ENCODE measurements at regions not wholly inside any gene's neighbourhood (a gene's known extent, or its start where the extent isn't known, plus 50 kb on each side); places are given as distances from the start of the nearest gene placed in this dataset.

GRCh38 chr9:29969408-29969807 lies 2396.1 kb upstream of the C9orf72 start:
- no peaks in the 10 kb centered on the region for H3K27me3 Mint-ChIP-seq
- no peaks in the 10 kb centered on the region for H3K36me3 Mint-ChIP-seq (ENCODE audit: low read depth)
- H3K27ac Mint-ChIP-seq = no peak overlapping the region
- intact Hi-C loops (cut with micrococcal nuclease) = no loop called here
- no peak for DNase-seq
- H3K9me3 Mint-ChIP-seq = no peaks in the 10 kb centered on the region
- H3K4me1 Mint-ChIP-seq = no peaks in the 10 kb centered on the region
- no peak overlapping the region for H3K4me3 Mint-ChIP-seq

GRCh38 chr9:29969856-29970647 lies 2396.8 kb upstream of the C9orf72 start:
- intact Hi-C loops (cut with micrococcal nuclease) = no loop called here
- H3K9me3 Mint-ChIP-seq = no peaks in the 10 kb centered on the region
- no peak overlapping the region for H3K4me3 Mint-ChIP-seq

GRCh38 chr9:29974197-29974596 lies 2400.9 kb upstream of the C9orf72 start:
- intact Hi-C loops (cut with micrococcal nuclease) = no loop called here
- DNase-seq = no peak
- no peak overlapping the region for H3K4me3 Mint-ChIP-seq
- H3K27me3 Mint-ChIP-seq = no peaks in the 10 kb centered on the region
- no peak overlapping the region for H3K27ac Mint-ChIP-seq
- H3K4me1 Mint-ChIP-seq = no peaks in the 10 kb centered on the region
- no peaks in the 10 kb centered on the region for H3K9me3 Mint-ChIP-seq
- no peaks in the 10 kb centered on the region for H3K36me3 Mint-ChIP-seq (ENCODE audit: low read depth)

More at GRCh38 chr9:29969856-29970647, 2396.8 kb upstream of the C9orf72 start:
- H3K27me3 Mint-ChIP-seq = no peaks in the 10 kb centered on the region
- no peaks in the 10 kb centered on the region for H3K36me3 Mint-ChIP-seq (ENCODE audit: low read depth)
- DNase-seq = no peak
- no peak overlapping the region for H3K27ac Mint-ChIP-seq
- H3K4me1 Mint-ChIP-seq = no peaks in the 10 kb centered on the region

- Mint-ChIP-seq H3K27me3 (no peaks in the 10 kb centered on the region), H3K4me3 (no peak overlapping the region), H3K4me1 (no peaks in the 10 kb centered on the region), H3K9me3 (no peaks in the 10 kb centered on the region), H3K27ac (no peak overlapping the region), H3K36me3 (ENCODE audit: low read depth) (no peaks in the 10 kb centered on the region)
- DNase-seq = no peak
- intact Hi-C loops (cut with micrococcal nuclease) = no loop called here
Measured at GRCh38 chr9:29976981-29977380, 2403.7 kb upstream of the C9orf72 start.

- intact Hi-C loops (cut with micrococcal nuclease) = no loop called here
- H3K9me3 Mint-ChIP-seq = no peaks in the 10 kb centered on the region
- DNase-seq = no peak
- no peaks in the 10 kb centered on the region for H3K27me3 Mint-ChIP-seq
- H3K4me3 Mint-ChIP-seq = no peak overlapping the region
- H3K4me1 Mint-ChIP-seq = no peaks in the 10 kb centered on the region
- no peaks in the 10 kb centered on the region for H3K36me3 Mint-ChIP-seq (ENCODE audit: low read depth)
- no peak overlapping the region for H3K27ac Mint-ChIP-seq
Measured at GRCh38 chr9:29981013-29981412, 2403.4 kb upstream of the ACO1 start.

GRCh38 chr9:29999645-30000044 lies 2384.8 kb upstream of the ACO1 start:
- Mint-ChIP-seq H3K9me3 (peaks cover 10% of the 10 kb centered on the region), H3K27ac (no peak overlapping the region), H3K36me3 (ENCODE audit: low read depth) (no peaks in the 10 kb centered on the region), H3K27me3 (no peaks in the 10 kb centered on the region), H3K4me1 (no peaks in the 10 kb centered on the region), H3K4me3 (no peak overlapping the region)
- intact Hi-C loops (cut with micrococcal nuclease) = no loop called here
- DNase-seq = no peak

- no peak overlapping the region for H3K4me3 Mint-ChIP-seq
- H3K36me3 Mint-ChIP-seq (ENCODE audit: low read depth) = no peaks in the 10 kb centered on the region
- no peak overlapping the region for H3K27ac Mint-ChIP-seq
- no peaks in the 10 kb centered on the region for H3K4me1 Mint-ChIP-seq
- DNase-seq = no peak
- no peaks in the 10 kb centered on the region for H3K27me3 Mint-ChIP-seq
- intact Hi-C loops (cut with micrococcal nuclease) = loop anchor here (10.0 kb wide), 1 partner anchor 64 kb away; no protein-coding TSS in a partner anchor
- no peaks in the 10 kb centered on the region for H3K9me3 Mint-ChIP-seq
Measured at GRCh38 chr9:30010691-30011090, 2373.8 kb upstream of the ACO1 start.

GRCh38 chr9:30012622-30013021 lies 2371.8 kb upstream of the ACO1 start:
- no peak overlapping the region for H3K27ac Mint-ChIP-seq
- H3K4me3 Mint-ChIP-seq = no peak overlapping the region
- no peaks in the 10 kb centered on the region for H3K9me3 Mint-ChIP-seq
- intact Hi-C loops (cut with micrococcal nuclease) = loop anchor here (10.0 kb wide), 1 partner anchor 62 kb away; no protein-coding TSS in a partner anchor
- H3K27me3 Mint-ChIP-seq = no peaks in the 10 kb centered on the region
- no peaks in the 10 kb centered on the region for H3K36me3 Mint-ChIP-seq (ENCODE audit: low read depth)
- no peaks in the 10 kb centered on the region for H3K4me1 Mint-ChIP-seq
- no peak for DNase-seq

GRCh38 chr9:30015073-30015472 lies 2369.4 kb upstream of the ACO1 start:
- no peak overlapping the region for H3K4me3 Mint-ChIP-seq

GRCh38 chr9:30020161-30020560 lies 2364.3 kb upstream of the ACO1 start:
- Mint-ChIP-seq H3K27ac (no peak overlapping the region), H3K36me3 (ENCODE audit: low read depth) (no peaks in the 10 kb centered on the region), H3K27me3 (no peaks in the 10 kb centered on the region), H3K4me1 (no peaks in the 10 kb centered on the region), H3K4me3 (no peak overlapping the region), H3K9me3 (no peaks in the 10 kb centered on the region)
- intact Hi-C loops (cut with micrococcal nuclease) = no loop called here
- no peak for DNase-seq

More at GRCh38 chr9:30015073-30015472, 2369.4 kb upstream of the ACO1 start:
- H3K27ac Mint-ChIP-seq = no peak overlapping the region
- no peaks in the 10 kb centered on the region for H3K27me3 Mint-ChIP-seq
- H3K4me1 Mint-ChIP-seq = no peaks in the 10 kb centered on the region
- no peaks in the 10 kb centered on the region for H3K36me3 Mint-ChIP-seq (ENCODE audit: low read depth)
- intact Hi-C loops (cut with micrococcal nuclease) = loop anchor here (10.0 kb wide), 1 partner anchor 60 kb away; no protein-coding TSS in a partner anchor
- DNase-seq = no peak
- H3K9me3 Mint-ChIP-seq = no peaks in the 10 kb centered on the region

- intact Hi-C loops (cut with micrococcal nuclease) = no loop called here
- DNase-seq = no peak
- Mint-ChIP-seq H3K9me3 (no peaks in the 10 kb centered on the region), H3K4me1 (no peaks in the 10 kb centered on the region), H3K27ac (no peak overlapping the region), H3K4me3 (no peak overlapping the region), H3K27me3 (no peaks in the 10 kb centered on the region), H3K36me3 (ENCODE audit: low read depth) (no peaks in the 10 kb centered on the region)
Measured at GRCh38 chr9:30035761-30036160, 2348.7 kb upstream of the ACO1 start.

- intact Hi-C loops (cut with micrococcal nuclease) = no loop called here
- Mint-ChIP-seq H3K4me3 (no peak overlapping the region), H3K36me3 (ENCODE audit: low read depth) (no peaks in the 10 kb centered on the region), H3K9me3 (no peaks in the 10 kb centered on the region), H3K27ac (no peak overlapping the region), H3K4me1 (no peaks in the 10 kb centered on the region), H3K27me3 (no peaks in the 10 kb centered on the region)
- DNase-seq = no peak
Measured at GRCh38 chr9:30036558-30036957, 2347.9 kb upstream of the ACO1 start.

- H3K4me3 Mint-ChIP-seq = no peak overlapping the region
- no peak for DNase-seq
- no peaks in the 10 kb centered on the region for H3K9me3 Mint-ChIP-seq
- H3K27me3 Mint-ChIP-seq = no peaks in the 10 kb centered on the region
- no peaks in the 10 kb centered on the region for H3K36me3 Mint-ChIP-seq (ENCODE audit: low read depth)
- H3K4me1 Mint-ChIP-seq = no peaks in the 10 kb centered on the region
- no peak overlapping the region for H3K27ac Mint-ChIP-seq
- intact Hi-C loops (cut with micrococcal nuclease) = no loop called here
Measured at GRCh38 chr9:30039712-30040111, 2344.7 kb upstream of the ACO1 start.

- no peaks in the 10 kb centered on the region for H3K27me3 Mint-ChIP-seq
- no peaks in the 10 kb centered on the region for H3K4me1 Mint-ChIP-seq
- no peaks in the 10 kb centered on the region for H3K36me3 Mint-ChIP-seq (ENCODE audit: low read depth)
- no peak overlapping the region for H3K27ac Mint-ChIP-seq
- DNase-seq = no peak
- no peaks in the 10 kb centered on the region for H3K9me3 Mint-ChIP-seq
- H3K4me3 Mint-ChIP-seq = no peak overlapping the region
- intact Hi-C loops (cut with micrococcal nuclease) = no loop called here
Measured at GRCh38 chr9:30048396-30048795, 2336.0 kb upstream of the ACO1 start.

- intact Hi-C loops (cut with micrococcal nuclease) = no loop called here
- Mint-ChIP-seq H3K36me3 (ENCODE audit: low read depth) (no peaks in the 10 kb centered on the region), H3K4me1 (no peaks in the 10 kb centered on the region), H3K9me3 (no peaks in the 10 kb centered on the region), H3K4me3 (no peak overlapping the region), H3K27me3 (no peaks in the 10 kb centered on the region), H3K27ac (no peak overlapping the region)
- no peak for DNase-seq
Measured at GRCh38 chr9:30058463-30058862, 2326.0 kb upstream of the ACO1 start.
